Caco-2 (cell line): ENCODE measurements at regions not wholly inside any gene's neighbourhood (a gene's known extent, or its start where the extent isn't known, plus 50 kb on each side); places are given as distances from the start of the nearest gene placed in this dataset.

Source experiments
- BruUV-seq: library from RNA; stranded (reverse); fragments of 400-500 nt; replicated peaks from 2 replicates; lab custom pipeline; 2021; lab: Mats Ljungman, UMichigan
- CTCF ChIA-PET: fragments of 300-600 bp; sonication (Branson Sonifier 250); formaldehyde crosslinking; loops from one replicate; lab custom pipeline; 2022; ENCODE audit warnings: antibody characterized with exemption; lab: Charles Lee
- POLR2A ChIA-PET: fragments of 300-600 bp; sonication (Branson Sonifier 250); formaldehyde crosslinking; loops from one replicate; lab custom pipeline; 2022; ENCODE audit warnings: antibody characterized with exemption; lab: Charles Lee
- DNase-seq, 2 experiments: peaks; one replicate each; pipeline versions ENCODE4 v3.0.0 to v3.0.0-alpha.2; 2020 to 2022
- H3K27me3 ChIP-seq: replicated peaks from 2 replicates; pipeline ENCODE4 v1.6.0; 2011; ENCODE audit warnings: low read length; ENCODE audit not compliant: control insufficient read depth, insufficient read depth
- H3K36me3 ChIP-seq: 2 replicates; pipeline ENCODE4 v1.5.1; 2011; ENCODE audit warnings: low read length; ENCODE audit not compliant: control insufficient read depth, insufficient read depth
- H3K4me1 ChIP-seq: fragments of 250-450 bp; sonication (Bioruptor Pico); 2 replicates; pipeline ENCODE4 v1.5.1; 2020; ENCODE audit warnings: mild to moderate bottlenecking
- H3K4me3 ChIP-seq: 2 replicates; pipeline ENCODE4 v1.5.1; 2011; ENCODE audit warnings: low read depth, mild to moderate bottlenecking, control low read depth, low read length
- H3K9me3 ChIP-seq: fragments of 250-450 bp; sonication (Bioruptor Pico); 2 replicates; pipeline ENCODE4 v1.5.1; 2020; ENCODE audit warnings: mild to moderate bottlenecking, moderate library complexity
- H3K27ac Mint-ChIP-seq: one replicate; pipeline ENCODE4 v1.8.0; 2022; ENCODE audit warnings: mixed read lengths; ENCODE audit not compliant: unreplicated experiment
- H3K27me3 Mint-ChIP-seq: one replicate; pipeline ENCODE4 v1.8.0; 2022; ENCODE audit warnings: mixed read lengths; ENCODE audit not compliant: insufficient read depth, unreplicated experiment
- H3K36me3 Mint-ChIP-seq: one replicate; pipeline ENCODE4 v1.8.0; 2022; ENCODE audit warnings: mild to moderate bottlenecking, mixed read lengths; ENCODE audit not compliant: insufficient read depth, unreplicated experiment
- H3K4me1 Mint-ChIP-seq: one replicate; pipeline ENCODE4 v1.8.0; 2022; ENCODE audit warnings: low read depth, mixed read lengths; ENCODE audit not compliant: unreplicated experiment
- H3K4me3 Mint-ChIP-seq: one replicate; pipeline ENCODE4 v1.8.0; 2022; ENCODE audit warnings: mild to moderate bottlenecking, moderate library complexity, mixed read lengths; ENCODE audit not compliant: unreplicated experiment
- H3K9me3 Mint-ChIP-seq: one replicate; pipeline ENCODE4 v1.8.0; 2022; ENCODE audit warnings: mixed read lengths; ENCODE audit not compliant: unreplicated experiment
- CTCF ChIP-seq, 2 experiments: fragments of 200-600 bp in 1 of 2; IDR thresholded peaks; 1 replicate in 1 of 2; 2 replicates in 1 of 2; pipeline versions ENCODE4 v1.5.1 to v1.8.0; 2011 to 2022; ENCODE audit warnings: antibody characterized with exemption in 1 of 2, control low read depth in 1 of 2, inconsistent platforms in 1 of 2, low read depth in 1 of 2, low read length in 1 of 2, mild to moderate bottlenecking in 1 of 2, moderate library complexity in 1 of 2; ENCODE audit not compliant: insufficient read depth in 1 of 2, severe bottlenecking in 1 of 2, unreplicated experiment in 1 of 2
- intact Hi-C: fragments of 100-400 bp; cut with micrococcal nuclease; formaldehyde crosslinking; loops from one replicate; pipeline ENCODE4 v1.10.0; 2022; ENCODE audit not compliant: unreplicated experiment

- Histone ChIP-seq H3K4me3 (no peak overlapping the region), H3K36me3 (no peaks in the 10 kb centered on the region), H3K9me3 (no peaks in the 10 kb centered on the region), H3K27me3 (no peaks in the 10 kb centered on the region), H3K4me1 (no peaks in the 10 kb centered on the region)
- Mint-ChIP-seq H3K4me3 (no peak overlapping the region), H3K36me3 (no peaks in the 10 kb centered on the region), H3K27me3 (no peaks in the 10 kb centered on the region), H3K9me3 (no peaks in the 10 kb centered on the region), H3K4me1 (no peaks in the 10 kb centered on the region), H3K27ac (no peak overlapping the region)
- intact Hi-C loops = loop anchor here (5.0 kb wide), 1 partner anchor 91 kb away; no protein-coding TSS in a partner anchor
- DNase-seq = no peak
- BruUV-seq = no TSS peak
- no peak for TF ChIP-seq CTCF (IDR thresholded peaks at IDR 0.05; ENCODE audit: insufficient read depth in 1 of 2, low read depth in 1 of 2, low read length in 1 of 2, severe bottlenecking in 1 of 2, unreplicated experiment in 1 of 2)
- POLR2A ChIA-PET = interaction anchor here (0.7 kb wide), 1 partner anchor 1887 kb away, joined by 4 read pairs; no protein-coding TSS in a partner anchor
- CTCF ChIA-PET = no interaction called here
Measured at GRCh38 chr10:118108194-118109026, 61.7 kb upstream of the RAB11FIP2 start.

- Mint-ChIP-seq H3K4me3 (no peak overlapping the region), H3K4me1 (no peaks in the 10 kb centered on the region), H3K27me3 (no peaks in the 10 kb centered on the region), H3K36me3 (no peaks in the 10 kb centered on the region), H3K9me3 (no peaks in the 10 kb centered on the region), H3K27ac (no peak overlapping the region)
- BruUV-seq = no TSS peak
- CTCF ChIA-PET = no interaction called here
- H3K36me3 ChIP-seq = no peaks in the 10 kb centered on the region
- intact Hi-C loops = loop anchor here (2.0 to 5.0 kb wide), 3 partner anchors 45 to 90 kb away; no protein-coding TSS in a partner anchor
- TF ChIP-seq CTCF (IDR thresholded peaks at IDR 0.05; ENCODE audit: insufficient read depth in 1 of 2, low read depth in 1 of 2, low read length in 1 of 2, severe bottlenecking in 1 of 2, unreplicated experiment in 1 of 2) = no peak
- no peaks in the 10 kb centered on the region for H3K27me3 ChIP-seq
- no peak for DNase-seq
- no peaks in the 10 kb centered on the region for H3K9me3 ChIP-seq
- POLR2A ChIA-PET = no interaction called here
- H3K4me1 ChIP-seq = no peaks in the 10 kb centered on the region
- H3K4me3 ChIP-seq = no peak overlapping the region
Measured at GRCh38 chr10:118107541-118107940, 60.8 kb upstream of the RAB11FIP2 start.

- no peaks in the 10 kb centered on the region for H3K4me1 Mint-ChIP-seq
- Histone ChIP-seq H3K4me3 (no peak overlapping the region), H3K36me3 (no peaks in the 10 kb centered on the region), H3K4me1 (no peaks in the 10 kb centered on the region), H3K27me3 (no peaks in the 10 kb centered on the region), H3K9me3 (no peaks in the 10 kb centered on the region)
- POLR2A ChIA-PET = no interaction called here
- no peak overlapping the region for H3K27ac Mint-ChIP-seq
- H3K9me3 Mint-ChIP-seq = no peaks in the 10 kb centered on the region
- no peak overlapping the region for H3K4me3 Mint-ChIP-seq
- DNase-seq = no peak
- BruUV-seq = no TSS peak
- H3K36me3 Mint-ChIP-seq = no peaks in the 10 kb centered on the region
- intact Hi-C loops = loop anchor here (2.0 to 5.0 kb wide), 3 partner anchors 44 to 90 kb away; no protein-coding TSS in a partner anchor
- no peak for TF ChIP-seq CTCF (IDR thresholded peaks at IDR 0.05; ENCODE audit: insufficient read depth in 1 of 2, low read depth in 1 of 2, low read length in 1 of 2, severe bottlenecking in 1 of 2, unreplicated experiment in 1 of 2)
- H3K27me3 Mint-ChIP-seq = no peaks in the 10 kb centered on the region
- CTCF ChIA-PET = interaction anchor here (0.6 to 1.5 kb wide), 5 partner anchors 44 to 675 kb away, joined by 3 to 20 read pairs (median 4); no protein-coding TSS in a partner anchor
Measured at GRCh38 chr10:118107040-118107439, 60.3 kb upstream of the RAB11FIP2 start.
